Ishikawa (cell line): ENCODE measurements at regions not wholly inside any gene's neighbourhood (a gene's known extent, or its start where the extent isn't known, plus 50 kb on each side); places are given as distances from the start of the nearest gene placed in this dataset.

Experiments
- EGR1 ChIP-seq: IDR thresholded peaks from 2 replicates; pipeline ENCODE4 v1.6.1; 2012
- RAD21 ChIP-seq: IDR thresholded peaks from 2 replicates; pipeline ENCODE4 v1.6.1; 2012; ENCODE audit warnings: low read depth
- TF ChIP-seq, protein P1 (sequence below): IDR thresholded peaks from 2 replicates; pipeline ENCODE4 v1.6.1; 2012; ENCODE audit warnings: low read depth, mild to moderate bottlenecking

DNA sequence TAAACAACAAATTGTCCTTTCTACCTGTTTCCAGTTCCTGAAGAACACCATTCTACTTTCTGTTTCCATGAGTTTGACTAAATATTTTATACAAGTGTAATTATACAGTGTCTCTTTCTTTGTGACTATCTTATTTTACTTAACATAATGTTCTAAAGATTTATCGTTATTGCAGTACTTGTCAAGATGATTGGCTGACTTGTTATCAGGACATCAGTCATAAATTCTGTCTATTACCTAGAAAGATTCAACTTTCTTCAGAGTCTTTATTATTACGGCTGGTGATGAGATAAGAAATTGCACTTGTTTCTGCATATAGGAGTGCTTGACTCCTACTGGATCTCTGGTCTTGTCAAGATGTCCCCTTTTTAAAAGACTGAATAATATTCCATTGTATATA lies 93.9 kb upstream of the ZNF92 start:
- TF ChIP-seq EGR1, result no peak
- TF ChIP-seq, protein P1, sequence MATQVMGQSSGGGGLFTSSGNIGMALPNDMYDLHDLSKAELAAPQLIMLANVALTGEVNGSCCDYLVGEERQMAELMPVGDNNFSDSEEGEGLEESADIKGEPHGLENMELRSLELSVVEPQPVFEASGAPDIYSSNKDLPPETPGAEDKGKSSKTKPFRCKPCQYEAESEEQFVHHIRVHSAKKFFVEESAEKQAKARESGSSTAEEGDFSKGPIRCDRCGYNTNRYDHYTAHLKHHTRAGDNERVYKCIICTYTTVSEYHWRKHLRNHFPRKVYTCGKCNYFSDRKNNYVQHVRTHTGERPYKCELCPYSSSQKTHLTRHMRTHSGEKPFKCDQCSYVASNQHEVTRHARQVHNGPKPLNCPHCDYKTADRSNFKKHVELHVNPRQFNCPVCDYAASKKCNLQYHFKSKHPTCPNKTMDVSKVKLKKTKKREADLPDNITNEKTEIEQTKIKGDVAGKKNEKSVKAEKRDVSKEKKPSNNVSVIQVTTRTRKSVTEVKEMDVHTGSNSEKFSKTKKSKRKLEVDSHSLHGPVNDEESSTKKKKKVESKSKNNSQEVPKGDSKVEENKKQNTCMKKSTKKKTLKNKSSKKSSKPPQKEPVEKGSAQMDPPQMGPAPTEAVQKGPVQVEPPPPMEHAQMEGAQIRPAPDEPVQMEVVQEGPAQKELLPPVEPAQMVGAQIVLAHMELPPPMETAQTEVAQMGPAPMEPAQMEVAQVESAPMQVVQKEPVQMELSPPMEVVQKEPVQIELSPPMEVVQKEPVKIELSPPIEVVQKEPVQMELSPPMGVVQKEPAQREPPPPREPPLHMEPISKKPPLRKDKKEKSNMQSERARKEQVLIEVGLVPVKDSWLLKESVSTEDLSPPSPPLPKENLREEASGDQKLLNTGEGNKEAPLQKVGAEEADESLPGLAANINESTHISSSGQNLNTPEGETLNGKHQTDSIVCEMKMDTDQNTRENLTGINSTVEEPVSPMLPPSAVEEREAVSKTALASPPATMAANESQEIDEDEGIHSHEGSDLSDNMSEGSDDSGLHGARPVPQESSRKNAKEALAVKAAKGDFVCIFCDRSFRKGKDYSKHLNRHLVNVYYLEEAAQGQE, result no peak
- no peak for TF ChIP-seq RAD21
